NT2/D1 (cell line): ENCODE measurements at regions not wholly inside any gene's neighbourhood (a gene's known extent, or its start where the extent isn't known, plus 50 kb on each side); places are given as distances from the start of the nearest gene placed in this dataset.

Experiments used
- YY1 ChIP-seq: IDR thresholded peaks from 2 replicates; pipeline ENCODE4 v1.6.1; 2011; ENCODE audit not compliant: insufficient read length, insufficient read depth
- ZNF274 ChIP-seq: IDR thresholded peaks from 2 replicates; pipeline ENCODE4 v1.6.1; 2011; ENCODE audit warnings: mild to moderate bottlenecking, low read depth, low read length

DNA sequence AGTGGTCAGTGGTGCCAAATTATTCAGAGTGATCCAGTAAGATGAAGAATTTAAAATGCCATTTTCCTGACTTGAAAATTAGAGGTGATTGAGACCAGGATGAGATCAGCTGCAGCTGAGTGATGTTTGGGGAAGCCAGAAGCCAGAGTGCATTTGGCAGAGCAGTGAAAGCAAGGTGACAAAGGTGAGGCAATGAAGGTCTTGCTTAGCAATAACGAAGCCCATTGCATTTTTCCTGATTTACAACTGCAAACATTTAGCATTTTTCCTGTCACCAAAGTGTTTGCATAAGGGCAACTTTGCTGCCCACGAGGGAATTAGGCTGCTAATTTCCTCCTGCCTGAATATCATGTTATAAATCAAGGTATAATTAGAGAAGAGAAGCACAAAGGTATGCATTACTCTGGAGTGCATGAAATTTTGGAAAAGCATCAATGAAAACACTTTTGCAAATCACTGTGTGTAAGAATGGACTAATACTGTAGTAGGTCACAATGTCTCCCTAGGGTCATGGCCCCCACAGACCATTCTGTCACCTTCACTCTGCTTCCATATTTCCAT is 188.2 kb upstream of the LYPLAL1 start:
- TF ChIP-seq YY1 (no peak), ZNF274 (no peak)
